ENCODE measurements at regions not wholly inside any gene's neighbourhood (a gene's known extent, or its start where the extent isn't known, plus 50 kb on each side); places are given as distances from the start of the nearest gene placed in this dataset.

DNA sequence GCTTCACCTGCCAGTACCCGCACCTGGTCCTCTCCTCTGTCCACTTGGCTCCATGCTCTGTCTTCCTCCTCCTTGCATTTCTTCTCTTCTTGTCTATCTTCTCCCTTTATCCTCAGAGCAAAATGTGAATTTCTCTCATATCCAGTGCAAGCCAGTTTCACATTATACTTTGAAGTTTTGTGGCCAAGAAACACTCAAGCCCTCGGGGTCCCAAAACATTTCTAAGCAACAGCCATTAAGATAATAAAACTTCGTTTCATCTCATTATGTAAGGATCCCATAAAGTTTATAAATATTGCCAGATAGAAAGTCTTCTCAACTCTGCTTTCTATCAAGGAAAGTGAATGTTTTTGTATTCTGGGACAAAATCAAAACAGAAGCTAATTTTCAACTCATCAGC, 178.8 kb downstream of the SNX18 start:
- TF ChIP-seq, protein P1, sequence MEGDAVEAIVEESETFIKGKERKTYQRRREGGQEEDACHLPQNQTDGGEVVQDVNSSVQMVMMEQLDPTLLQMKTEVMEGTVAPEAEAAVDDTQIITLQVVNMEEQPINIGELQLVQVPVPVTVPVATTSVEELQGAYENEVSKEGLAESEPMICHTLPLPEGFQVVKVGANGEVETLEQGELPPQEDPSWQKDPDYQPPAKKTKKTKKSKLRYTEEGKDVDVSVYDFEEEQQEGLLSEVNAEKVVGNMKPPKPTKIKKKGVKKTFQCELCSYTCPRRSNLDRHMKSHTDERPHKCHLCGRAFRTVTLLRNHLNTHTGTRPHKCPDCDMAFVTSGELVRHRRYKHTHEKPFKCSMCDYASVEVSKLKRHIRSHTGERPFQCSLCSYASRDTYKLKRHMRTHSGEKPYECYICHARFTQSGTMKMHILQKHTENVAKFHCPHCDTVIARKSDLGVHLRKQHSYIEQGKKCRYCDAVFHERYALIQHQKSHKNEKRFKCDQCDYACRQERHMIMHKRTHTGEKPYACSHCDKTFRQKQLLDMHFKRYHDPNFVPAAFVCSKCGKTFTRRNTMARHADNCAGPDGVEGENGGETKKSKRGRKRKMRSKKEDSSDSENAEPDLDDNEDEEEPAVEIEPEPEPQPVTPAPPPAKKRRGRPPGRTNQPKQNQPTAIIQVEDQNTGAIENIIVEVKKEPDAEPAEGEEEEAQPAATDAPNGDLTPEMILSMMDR (IDR thresholded peaks at IDR 0.05) = no peak
- TF ChIP-seq JUND (IDR thresholded peaks at IDR 0.05) (no peak), TAF1 (IDR thresholded peaks at IDR 0.05; ENCODE audit: borderline replicate concordance, low read depth, low read length) (no peak), MEF2A (IDR thresholded peaks at IDR 0.05; ENCODE audit: borderline replicate concordance, low read depth) (no peak), RFX5 (IDR thresholded peaks at IDR 0.05; ENCODE audit: low read length) (no peak), CHD2 (IDR thresholded peaks at IDR 0.05; ENCODE audit: low read length, partially characterized antibody) (no peak), RAD21 (IDR thresholded peaks at IDR 0.05; ENCODE audit: low read length) (no peak)
- TF ChIP-seq, protein P2, sequence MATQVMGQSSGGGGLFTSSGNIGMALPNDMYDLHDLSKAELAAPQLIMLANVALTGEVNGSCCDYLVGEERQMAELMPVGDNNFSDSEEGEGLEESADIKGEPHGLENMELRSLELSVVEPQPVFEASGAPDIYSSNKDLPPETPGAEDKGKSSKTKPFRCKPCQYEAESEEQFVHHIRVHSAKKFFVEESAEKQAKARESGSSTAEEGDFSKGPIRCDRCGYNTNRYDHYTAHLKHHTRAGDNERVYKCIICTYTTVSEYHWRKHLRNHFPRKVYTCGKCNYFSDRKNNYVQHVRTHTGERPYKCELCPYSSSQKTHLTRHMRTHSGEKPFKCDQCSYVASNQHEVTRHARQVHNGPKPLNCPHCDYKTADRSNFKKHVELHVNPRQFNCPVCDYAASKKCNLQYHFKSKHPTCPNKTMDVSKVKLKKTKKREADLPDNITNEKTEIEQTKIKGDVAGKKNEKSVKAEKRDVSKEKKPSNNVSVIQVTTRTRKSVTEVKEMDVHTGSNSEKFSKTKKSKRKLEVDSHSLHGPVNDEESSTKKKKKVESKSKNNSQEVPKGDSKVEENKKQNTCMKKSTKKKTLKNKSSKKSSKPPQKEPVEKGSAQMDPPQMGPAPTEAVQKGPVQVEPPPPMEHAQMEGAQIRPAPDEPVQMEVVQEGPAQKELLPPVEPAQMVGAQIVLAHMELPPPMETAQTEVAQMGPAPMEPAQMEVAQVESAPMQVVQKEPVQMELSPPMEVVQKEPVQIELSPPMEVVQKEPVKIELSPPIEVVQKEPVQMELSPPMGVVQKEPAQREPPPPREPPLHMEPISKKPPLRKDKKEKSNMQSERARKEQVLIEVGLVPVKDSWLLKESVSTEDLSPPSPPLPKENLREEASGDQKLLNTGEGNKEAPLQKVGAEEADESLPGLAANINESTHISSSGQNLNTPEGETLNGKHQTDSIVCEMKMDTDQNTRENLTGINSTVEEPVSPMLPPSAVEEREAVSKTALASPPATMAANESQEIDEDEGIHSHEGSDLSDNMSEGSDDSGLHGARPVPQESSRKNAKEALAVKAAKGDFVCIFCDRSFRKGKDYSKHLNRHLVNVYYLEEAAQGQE (IDR thresholded peaks at IDR 0.05; ENCODE audit: low read depth, low read length) = no peak

Measured in SK-N-SH (cell line).